ENCODE measurements at regions not wholly inside any gene's neighbourhood (a gene's known extent, or its start where the extent isn't known, plus 50 kb on each side); places are given as distances from the start of the nearest gene placed in this dataset.
A peak's percentile ranks its signal among the peaks of the same experiment; 100 is the strongest.

GRCh38 chr5:40400245-40400644, 279.5 kb upstream of the PTGER4 start:
- no peak for DNase-seq (ENCODE audit: low read depth in 2 of 2)
- TF ChIP-seq, protein P1, sequence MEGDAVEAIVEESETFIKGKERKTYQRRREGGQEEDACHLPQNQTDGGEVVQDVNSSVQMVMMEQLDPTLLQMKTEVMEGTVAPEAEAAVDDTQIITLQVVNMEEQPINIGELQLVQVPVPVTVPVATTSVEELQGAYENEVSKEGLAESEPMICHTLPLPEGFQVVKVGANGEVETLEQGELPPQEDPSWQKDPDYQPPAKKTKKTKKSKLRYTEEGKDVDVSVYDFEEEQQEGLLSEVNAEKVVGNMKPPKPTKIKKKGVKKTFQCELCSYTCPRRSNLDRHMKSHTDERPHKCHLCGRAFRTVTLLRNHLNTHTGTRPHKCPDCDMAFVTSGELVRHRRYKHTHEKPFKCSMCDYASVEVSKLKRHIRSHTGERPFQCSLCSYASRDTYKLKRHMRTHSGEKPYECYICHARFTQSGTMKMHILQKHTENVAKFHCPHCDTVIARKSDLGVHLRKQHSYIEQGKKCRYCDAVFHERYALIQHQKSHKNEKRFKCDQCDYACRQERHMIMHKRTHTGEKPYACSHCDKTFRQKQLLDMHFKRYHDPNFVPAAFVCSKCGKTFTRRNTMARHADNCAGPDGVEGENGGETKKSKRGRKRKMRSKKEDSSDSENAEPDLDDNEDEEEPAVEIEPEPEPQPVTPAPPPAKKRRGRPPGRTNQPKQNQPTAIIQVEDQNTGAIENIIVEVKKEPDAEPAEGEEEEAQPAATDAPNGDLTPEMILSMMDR (IDR thresholded peaks at IDR 0.05; ENCODE audit: low read depth, low read length), result no peak
- no peak overlapping the region for H3K4me3 ChIP-seq (replicated peaks in 1 of 2; ENCODE audit: low read depth in 2 of 2, low read length in 2 of 2)

GRCh38 chr5:40399349-40399748, 280.4 kb upstream of the PTGER4 start:
- TF ChIP-seq, protein P1 (IDR thresholded peaks at IDR 0.05; ENCODE audit: low read depth, low read length), result no peak
- H3K4me3 ChIP-seq (replicated peaks in 1 of 2; ENCODE audit: low read depth in 2 of 2, low read length in 2 of 2), result no peak overlapping the region
- peak in 1 of 2 donors; percentile 68 for DNase-seq (ENCODE audit: low read depth in 2 of 2)

DNA sequence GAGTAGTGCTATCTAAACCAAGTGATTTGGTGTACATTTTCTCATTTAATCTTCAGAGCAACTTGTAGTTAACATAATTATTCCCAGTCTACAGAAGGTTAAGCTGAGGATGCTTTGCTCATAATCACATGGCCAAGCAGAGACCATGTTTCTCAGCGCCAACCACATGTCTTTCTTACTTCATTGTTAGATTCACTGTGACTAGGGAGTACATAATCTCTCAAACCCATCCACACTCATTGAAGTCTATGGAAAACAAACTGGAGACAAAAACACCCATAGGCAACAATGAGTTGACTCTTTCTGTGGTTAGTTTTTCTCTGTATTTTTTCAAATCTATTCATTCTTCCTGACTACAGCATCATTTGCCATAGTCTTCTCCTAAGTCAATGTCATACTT, 281.7 kb upstream of the PTGER4 start:
- no peak for DNase-seq (ENCODE audit: low read depth in 2 of 2)
- TF ChIP-seq, protein P1 (IDR thresholded peaks at IDR 0.05; ENCODE audit: low read depth, low read length), result no peak

GRCh38 chr5:40397091-40397490, 282.6 kb upstream of the PTGER4 start:
- TF ChIP-seq, protein P1 (IDR thresholded peaks at IDR 0.05; ENCODE audit: low read depth, low read length), result no peak
- DNase-seq (ENCODE audit: low read depth in 2 of 2), result no peak
- H3K4me3 ChIP-seq (replicated peaks in 1 of 2; ENCODE audit: low read depth in 2 of 2, low read length in 2 of 2), result no peak overlapping the region

More for the DNA sequence above, 281.7 kb upstream of the PTGER4 start:
- no peak overlapping the region for H3K4me3 ChIP-seq (replicated peaks in 1 of 2; ENCODE audit: low read depth in 2 of 2, low read length in 2 of 2)

- TF ChIP-seq, protein P1 (IDR thresholded peaks at IDR 0.05; ENCODE audit: low read depth, low read length), result no peak
- no peak overlapping the region for H3K4me3 ChIP-seq (replicated peaks in 1 of 2; ENCODE audit: low read depth in 2 of 2, low read length in 2 of 2)
- DNase-seq (ENCODE audit: low read depth in 2 of 2), result no peak
Measured at GRCh38 chr5:40396317-40396716, 283.4 kb upstream of the PTGER4 start.

GRCh38 chr5:40395251-40395650, 284.5 kb upstream of the PTGER4 start:
- TF ChIP-seq, protein P1 (IDR thresholded peaks at IDR 0.05; ENCODE audit: low read depth, low read length), result no peak
- no peak for DNase-seq (ENCODE audit: low read depth in 2 of 2)
- H3K4me3 ChIP-seq (replicated peaks in 1 of 2; ENCODE audit: low read depth in 2 of 2, low read length in 2 of 2), result no peak overlapping the region

DNA sequence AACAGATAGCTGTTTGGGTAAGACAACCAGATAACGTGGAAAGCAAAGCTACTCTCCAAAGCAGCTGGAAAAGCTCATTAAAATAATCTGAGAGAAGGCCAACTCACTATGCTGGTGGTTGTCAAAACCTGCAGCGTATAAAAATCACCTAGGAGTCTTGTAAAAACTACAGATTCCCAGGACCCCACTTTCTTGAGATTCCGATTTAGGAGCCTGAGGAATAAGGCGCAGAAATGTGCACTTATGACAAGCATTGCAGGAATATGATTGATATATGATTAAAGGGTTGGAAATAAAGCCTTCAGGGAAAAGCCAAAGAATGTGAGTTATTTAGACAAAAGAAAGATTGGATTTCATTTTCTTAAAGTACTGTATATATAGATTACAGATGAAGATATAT, 285.0 kb upstream of the PTGER4 start:
- no peak for DNase-seq (ENCODE audit: low read depth in 2 of 2)
- TF ChIP-seq, protein P1 (IDR thresholded peaks at IDR 0.05; ENCODE audit: low read depth, low read length), result no peak

More for the DNA sequence above, 285.0 kb upstream of the PTGER4 start:
- H3K4me3 ChIP-seq (replicated peaks in 1 of 2; ENCODE audit: low read depth in 2 of 2, low read length in 2 of 2), result no peak overlapping the region
